IMR-90 (cell line): ENCODE measurements at regions not wholly inside any gene's neighbourhood (a gene's known extent, or its start where the extent isn't known, plus 50 kb on each side); places are given as distances from the start of the nearest gene placed in this dataset.

Experiments
- ATAC-seq: fragments of 200-7000 bp; cut with Tn5 transposase; 2 replicates; pipeline ENCODE4 v1.9.1; 2020; ENCODE audit warnings: low read depth, mild to moderate bottlenecking, moderate library complexity
- BruUV-seq: library from RNA; stranded (reverse); fragments of 400-500 nt; replicated peaks from 2 replicates; lab custom pipeline; 2021; lab: Mats Ljungman, UMichigan
- CTCF ChIA-PET: fragments of 300-600 bp; formaldehyde crosslinking; extraction: SDS; loops from one replicate; lab custom pipeline; 2021; ENCODE audit warnings: antibody characterized with exemption; lab: Yijun Ruan, JAX
- POLR2A ChIA-PET: fragments of 300-600 bp; sonication (Branson Sonifier 250); formaldehyde crosslinking; loops from one replicate; lab custom pipeline; 2022; ENCODE audit warnings: antibody characterized with exemption; ENCODE audit not compliant: unreplicated experiment; lab: Charles Lee
- DNase-seq: peaks from one replicate; pipeline ENCODE4 v3.0.0; 2013
- H2AFZ ChIP-seq: replicated peaks from 2 replicates; pipeline ENCODE3; 2013; ENCODE audit warnings: low read length, mild to moderate bottlenecking; ENCODE audit not compliant: poor library complexity
- H2AK5ac ChIP-seq: 2 replicates; pipeline ENCODE4 v1.6.1; 2013; ENCODE audit warnings: low read depth, low read length, inconsistent platforms
- H2AK9ac ChIP-seq: replicated peaks from 2 replicates; pipeline ENCODE3; 2013; ENCODE audit warnings: mild to moderate bottlenecking, low read depth, low read length, moderate library complexity; ENCODE audit not compliant: poor library complexity
- H2BK120ac ChIP-seq: 2 replicates; pipeline ENCODE4 v1.6.1; 2013; ENCODE audit warnings: low read depth, low read length, inconsistent platforms
- H2BK15ac ChIP-seq: 3 replicates; pipeline ENCODE4 v1.6.1; 2013; ENCODE audit warnings: low read depth, low read length, inconsistent platforms
- H2BK20ac ChIP-seq: 2 replicates; pipeline ENCODE4 v1.6.1; 2013; ENCODE audit warnings: low read depth, mild to moderate bottlenecking, inconsistent platforms, low read length, moderate library complexity
- H2BK5ac ChIP-seq: 2 replicates; pipeline ENCODE4 v1.6.1; 2013; ENCODE audit warnings: mild to moderate bottlenecking, low read depth, low read length, inconsistent platforms; ENCODE audit not compliant: poor library complexity, severe bottlenecking
- H3K14ac ChIP-seq: replicated peaks from 2 replicates; pipeline ENCODE4 v1.6.1; 2013; ENCODE audit warnings: low read depth, low read length, inconsistent platforms
- H3K18ac ChIP-seq: 2 replicates; pipeline ENCODE4 v1.6.1; 2013; ENCODE audit warnings: low read depth, low read length, control low read depth
- H3K23ac ChIP-seq: 2 replicates; pipeline ENCODE4 v1.6.1; 2013; ENCODE audit warnings: low read depth, low read length, inconsistent platforms
- H3K27ac ChIP-seq: 2 replicates; pipeline ENCODE4 v1.5.1; 2013; ENCODE audit warnings: mild to moderate bottlenecking, control low read depth, low read length; ENCODE audit not compliant: insufficient read depth
- H3K27me3 ChIP-seq: 2 replicates; pipeline ENCODE4 v1.6.1; 2013; ENCODE audit warnings: low read length; ENCODE audit not compliant: control insufficient read depth, insufficient read depth
- H3K36me3 ChIP-seq: 2 replicates; pipeline ENCODE4 v1.6.1; 2013; ENCODE audit warnings: low read length, mixed read lengths; ENCODE audit not compliant: control insufficient read depth, insufficient read depth
- H3K4ac ChIP-seq: 2 replicates; pipeline ENCODE4 v1.6.1; 2013; ENCODE audit warnings: low read depth, low read length, inconsistent platforms
- H3K4me1 ChIP-seq: 2 replicates; pipeline ENCODE4 v1.6.1; 2013; ENCODE audit warnings: low read length, mixed read lengths; ENCODE audit not compliant: control insufficient read depth, insufficient read depth
- H3K4me2 ChIP-seq: 2 replicates; pipeline ENCODE4 v1.6.1; 2013; ENCODE audit warnings: low read depth, mild to moderate bottlenecking, control low read depth, low read length, moderate library complexity
- H3K4me3 ChIP-seq: 2 replicates; pipeline ENCODE4 v1.5.1; 2013; ENCODE audit warnings: low read depth, mild to moderate bottlenecking, control low read depth, low read length, moderate library complexity; ENCODE audit not compliant: insufficient read depth
- H3K56ac ChIP-seq: 2 replicates; pipeline ENCODE4 v1.6.1; 2013; ENCODE audit warnings: low read length, inconsistent platforms; ENCODE audit not compliant: insufficient read depth; ENCODE audit errors: extremely low read depth
- H3K79me1 ChIP-seq, 2 experiments: 2 replicates each; pipeline ENCODE4 v1.6.1; 2013; ENCODE audit warnings: low read length in 2 of 2, inconsistent platforms in 1 of 2, low read depth in 1 of 2
- H3K9ac ChIP-seq: 2 replicates; pipeline ENCODE4 v1.6.1; 2013; ENCODE audit warnings: low read depth, low read length, control low read depth
- H3K9me1 ChIP-seq: 2 replicates; pipeline ENCODE4 v1.6.1; 2013; ENCODE audit warnings: low read length, inconsistent platforms; ENCODE audit not compliant: insufficient read depth
- H3K9me3 ChIP-seq: 2 replicates; pipeline ENCODE4 v1.6.1; 2013; ENCODE audit warnings: low read length; ENCODE audit not compliant: control insufficient read depth, insufficient read depth
- H4K20me1 ChIP-seq: 2 replicates; pipeline ENCODE4 v1.6.1; 2013; ENCODE audit warnings: low read length, inconsistent platforms; ENCODE audit not compliant: insufficient read depth
- H4K5ac ChIP-seq: 2 replicates; pipeline ENCODE4 v1.6.1; 2013; ENCODE audit warnings: mild to moderate bottlenecking, low read depth, low read length, control low read depth
- H4K8ac ChIP-seq, 2 experiments: 2 replicates each; pipeline ENCODE4 v1.6.1; 2013; ENCODE audit warnings: low read depth in 2 of 2, low read length in 2 of 2, control low read depth in 1 of 2, inconsistent platforms in 1 of 2
- H4K91ac ChIP-seq: 2 replicates; pipeline ENCODE4 v1.6.1; 2013; ENCODE audit warnings: low read depth, low read length, inconsistent platforms; ENCODE audit not compliant: insufficient read depth
- BHLHE40 ChIP-seq: fragments of 150-350 bp; IDR thresholded peaks from 2 replicates; pipeline ENCODE4 v1.6.1; 2016; ENCODE audit warnings: mild to moderate bottlenecking, low read depth, low read length
- CHD1 ChIP-seq: IDR thresholded peaks from 2 replicates; pipeline ENCODE4 v1.6.1; 2012; ENCODE audit warnings: low read depth, low read length, improper control_type of control experiment
- CTCF ChIP-seq: conservative IDR thresholded peaks from 2 replicates; pipeline ENCODE4 v1.5.1; 2012; ENCODE audit warnings: mild to moderate bottlenecking, low read depth, low read length, improper control_type of control experiment
- MAFK ChIP-seq: IDR thresholded peaks from 2 replicates; pipeline ENCODE4 v1.6.1; 2012; ENCODE audit warnings: low read depth, low read length, improper control_type of control experiment
- NFE2L2 ChIP-seq: fragments of 150-350 bp; IDR thresholded peaks from 2 replicates; pipeline ENCODE4 v1.6.1; 2016; ENCODE audit warnings: low read depth, mild to moderate bottlenecking, low read length
- RAD21 ChIP-seq: IDR thresholded peaks from 2 replicates; pipeline ENCODE4 v1.6.1; 2012; ENCODE audit warnings: low read length, improper control_type of control experiment
- RFX5 ChIP-seq: IDR thresholded peaks from 2 replicates; pipeline ENCODE4 v1.8.0; 2012; ENCODE audit warnings: low read depth, mild to moderate bottlenecking, low read length, moderate library complexity
- USF2 ChIP-seq: fragments of 150-350 bp; IDR thresholded peaks from 2 replicates; pipeline ENCODE4 v1.6.1; 2017; ENCODE audit warnings: mild to moderate bottlenecking, antibody characterized with exemption, low read length, low read depth
- WGBS, 2 experiments: methylation state at CpG; one replicate each; pipeline versions ENCODE4 v1.1.5 to v1.1.7; 2013; ENCODE audit warnings: missing lambda C conversion rate in 2 of 2; ENCODE audit not compliant: insufficient read length in 1 of 2; ENCODE audit errors: extremely low coverage in 2 of 2; 5-methylcytosine and 5-hydroxymethylcytosine counted together
- dilution Hi-C: fragments of 300-500 bp; cut with HindIII; formaldehyde crosslinking; loops from one replicate; pipeline ENCODE4 v1.14.3; 2018; ENCODE audit warnings: low sequenced_read_pairs; ENCODE audit not compliant: unreplicated experiment
- in situ Hi-C: fragments of 300-500 bp; cut with MboI; formaldehyde crosslinking; loops from 3 replicates; pipeline ENCODE4 v1.14.3; 2019; ENCODE audit warnings: low sequenced_read_pairs, inconsistent platforms, mixed read lengths
- intact Hi-C: fragments of 100-400 bp; cut with micrococcal nuclease; formaldehyde crosslinking; loops from 2 replicates; pipeline ENCODE4 v1.10.0; 2022

DNA sequence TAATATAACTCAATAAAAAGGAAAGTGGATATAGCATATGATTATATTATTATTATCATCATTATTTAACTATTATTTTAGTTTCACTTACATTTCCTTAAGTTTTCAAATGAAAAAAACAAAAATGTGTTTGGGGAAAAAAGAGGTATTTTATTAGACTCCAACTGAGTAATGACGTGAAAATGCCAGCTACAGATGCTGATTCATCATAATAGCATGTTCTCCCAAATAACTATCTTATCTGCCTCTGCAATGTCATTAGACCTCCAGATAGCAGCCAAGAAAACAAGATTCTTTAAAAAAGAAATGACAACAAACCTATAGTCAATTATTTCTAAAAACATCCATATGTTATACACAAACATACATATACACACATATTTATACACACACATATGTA, 1071.9 kb upstream of the TMPRSS15 start:
- Histone ChIP-seq H2AK9ac (no peak overlapping the region), H4K91ac (no peak overlapping the region), H3K23ac (no peak overlapping the region), H3K9ac (no peak overlapping the region), H2BK20ac (no peak overlapping the region), H3K4me1 (no peaks in the 10 kb centered on the region), H2BK120ac (no peak overlapping the region), H2AFZ (no peak overlapping the region), H3K4me3 (no peak overlapping the region), H3K4me2 (no peak overlapping the region), H3K18ac (no peak overlapping the region), H4K8ac (no peak overlapping the region), H2BK5ac (no peak overlapping the region), H3K27ac (no peak overlapping the region), H4K20me1 (no peaks in the 10 kb centered on the region), H2BK15ac (no peak overlapping the region), H2AK5ac (no peak overlapping the region), H3K9me1 (no peaks in the 10 kb centered on the region), H3K56ac (no peak overlapping the region), H3K4ac (no peak overlapping the region), H3K9me3 (peaks cover 17% of the 10 kb centered on the region; the same call in 1 of the 2 replicates), H3K79me1 (no peaks in the 10 kb centered on the region), H4K5ac (no peak overlapping the region), H3K36me3 (no peaks in the 10 kb centered on the region), H3K14ac (no peak overlapping the region), H3K27me3 (no peaks in the 10 kb centered on the region)
- WGBS, 2 experiments, result no CpG with 5 or more reads among the region's 1 CpG
- ATAC-seq (no peak), DNase-seq (no peak)
- ChIA-PET POLR2A (no interaction called here), CTCF (no interaction called here)
- intact Hi-C loops (no loop called here), in situ Hi-C loops (no loop called here), dilution Hi-C loops (no loop called here)
- no TSS peak for BruUV-seq
- TF ChIP-seq CHD1, result no peak
- TF ChIP-seq RFX5, result no peak
- TF ChIP-seq RAD21, result no peak
- no peak for TF ChIP-seq USF2
- peak; percentile 48 for TF ChIP-seq MAFK
- TF ChIP-seq CTCF, result no peak
- TF ChIP-seq BHLHE40, result no peak
- TF ChIP-seq NFE2L2, result no peak
